Pancreas (tissue), 10 donors: ENCODE measurements at regions not wholly inside any gene's neighbourhood (a gene's known extent, or its start where the extent isn't known, plus 50 kb on each side); places are given as distances from the start of the nearest gene placed in this dataset.

Source experiments
- ATAC-seq, 4 donors: fragments of 200-7000 bp; cut with Tn5 transposase; one replicate each; pipeline versions ENCODE4 v1.8.0 to v1.9.1; 2020; ENCODE audit warnings: mild to moderate bottlenecking in 4 of 4, moderate library complexity in 4 of 4
- DNase-seq, 6 donors: peaks; one replicate each; pipeline ENCODE4 v3.0.0-alpha.2; 2020
- FAIRE-seq: peaks from 2 replicates; lab custom pipeline; 2012; peaks lifted over from hg19 to GRCh38; lab: Jason Lieb, UNC
- H3K27ac ChIP-seq, 4 donors: fragments of 200-600 bp; sonication (generic); 1 replicate in 3 of 4; 2 replicates in 1 of 4; pipeline versions ENCODE4 v1.5.0 to v1.8.0; 2020
- H3K27me3 ChIP-seq, 4 donors: fragments of 200-600 bp; one replicate each; pipeline ENCODE4 v1.8.0; 2021
- H3K36me3 ChIP-seq, 3 donors: fragments of 200-600 bp; sonication (generic) in 1 of 3; one replicate each; pipeline versions ENCODE4 v1.5.0 to v1.8.0; 2020 to 2021
- H3K4me1 ChIP-seq, 3 donors: fragments of 200-600 bp; one replicate each; pipeline ENCODE4 v1.8.0; 2021
- H3K4me3 ChIP-seq, 4 donors: fragments of 200-600 bp; sonication (generic) in 2 of 4; one replicate each; pipeline versions ENCODE4 v1.5.0 to v1.8.0; 2020 to 2021
- H3K9me3 ChIP-seq, 4 donors: fragments of 200-600 bp; one replicate each; pipeline ENCODE4 v1.8.0; 2021
- CTCF ChIP-seq, 4 donors: fragments of 200-600 bp; sonication (generic) in 3 of 4; IDR thresholded peaks; one replicate each; pipeline versions ENCODE4 v1.5.0 to v1.8.0; 2021; ENCODE audit warnings: antibody characterized with exemption in 4 of 4
- WGBS, 2 donors: extraction: QIAGEN DNeasy Blood & Tissue Kit; methylation state at CpG; one replicate each; pipeline ENCODE4 v1.1.7; 2013; 5-methylcytosine and 5-hydroxymethylcytosine counted together
- intact Hi-C, 3 donors: fragments of 100-400 bp; cut with DNase I; formaldehyde crosslinking; loops; one replicate each; pipeline versions ENCODE4 v1.11.1 to v1.14.2; 2022
- donor health status: healthy with polysubstance abuse.
- donor health status: DM: no; HTN: no; CAD: no; lungs with moderate emphysema.
- donor health status: DM: no; HTN: no; CAD: no.
- donor health status: control.
- donor health status: control.
- donor health status: Bipolar disorder and iron deficiency.
- donor health status: DM: yes; HTN: yes; CAD: no.
- donor health status: DM: no; HTN: no; CAD: no.
- donor health status: DM: no; HTN: no; CAD: no.
- donor health status: DM: yes; HTN: yes; CAD: no.

DNA sequence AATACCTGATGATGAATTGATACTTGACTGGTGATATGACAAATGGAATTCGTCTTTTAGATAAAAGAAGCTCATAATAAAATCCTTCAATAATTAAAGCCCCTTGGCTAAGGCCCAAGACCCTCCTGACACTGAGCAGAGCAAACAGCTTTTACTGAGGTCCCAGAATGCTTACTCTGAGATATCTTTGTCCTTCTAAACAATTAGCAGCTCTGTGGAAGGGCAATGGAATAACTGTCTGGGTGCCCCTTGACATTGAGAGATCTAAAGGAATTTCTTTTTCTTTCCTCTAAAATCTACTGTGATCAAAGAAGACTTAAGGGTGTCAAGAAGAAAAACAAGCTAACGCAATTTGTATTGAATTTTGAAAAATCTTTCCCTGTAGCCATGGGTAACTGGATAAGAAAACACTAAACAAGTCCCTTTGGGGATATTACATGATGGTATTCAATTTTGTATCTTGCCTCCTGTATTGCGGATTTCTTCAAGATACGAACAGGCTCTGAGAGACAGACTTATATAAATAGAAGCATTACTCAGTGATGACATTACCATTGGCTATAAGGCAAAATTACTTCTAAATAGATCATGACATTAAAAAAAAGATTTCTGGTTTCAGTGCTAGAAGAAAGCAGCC is 128.8 kb downstream of the MREG start:
- ATAC-seq (no peak), DNase-seq (no peak), FAIRE-seq (no peak)
- Histone ChIP-seq H3K9me3 (no peaks in the 10 kb centered on the region), H3K27ac (no peak overlapping the region), H3K4me3 (no peak overlapping the region), H3K36me3 (no peaks in the 10 kb centered on the region), H3K27me3 (no peaks in the 10 kb centered on the region), H3K4me1 (no peaks in the 10 kb centered on the region)
- intact Hi-C loops = no loop called here
- TF ChIP-seq CTCF (IDR thresholded peaks at IDR 0.05) = no peak
- 63 to 66% methylated on average over 4 of the region's 4 CpGs for WGBS, 2 donors

DNA sequence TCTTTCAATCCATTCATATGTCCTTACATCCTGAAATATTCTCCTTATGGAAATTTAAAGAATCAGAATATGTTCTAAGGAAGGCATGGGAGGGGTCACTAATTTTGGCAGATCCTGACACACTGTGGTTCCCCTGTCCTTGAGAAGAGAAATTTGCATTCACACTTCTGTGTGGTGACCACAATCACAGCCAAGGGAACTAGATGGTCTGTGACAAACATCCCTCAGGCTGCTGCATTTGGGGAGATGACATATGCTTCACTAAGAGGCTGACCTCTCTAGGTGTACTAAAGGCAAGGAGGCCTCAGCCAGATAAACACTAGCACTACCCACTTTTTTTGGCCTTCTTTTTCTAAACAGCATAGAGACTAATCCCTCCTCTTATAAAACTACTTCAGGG is 129.6 kb downstream of the MREG start:
- FAIRE-seq (no peak), DNase-seq (no peak), ATAC-seq (no peak)
- Histone ChIP-seq H3K27ac (no peak overlapping the region), H3K4me3 (no peak overlapping the region), H3K27me3 (no peaks in the 10 kb centered on the region), H3K4me1 (no peaks in the 10 kb centered on the region), H3K9me3 (no peaks in the 10 kb centered on the region), H3K36me3 (no peaks in the 10 kb centered on the region)
- TF ChIP-seq CTCF (IDR thresholded peaks at IDR 0.05) = no peak
- intact Hi-C loops = no loop called here

- intact Hi-C loops = no loop called here
- no peaks in the 10 kb centered on the region for H3K27me3 ChIP-seq
- ATAC-seq = no peak
Measured at GRCh38 chr2:215882689-215883088, 130.7 kb downstream of the MREG start.

GRCh38 chr2:215881582-215881981 is 131.8 kb downstream of the MREG start:
- no peak overlapping the region for H3K27ac ChIP-seq
- intact Hi-C loops = no loop called here
- no peaks in the 10 kb centered on the region for H3K9me3 ChIP-seq
- no peak for TF ChIP-seq CTCF (IDR thresholded peaks at IDR 0.05)
- DNase-seq (no peak), ATAC-seq (no peak), FAIRE-seq (no peak)
- H3K4me1 ChIP-seq = no peaks in the 10 kb centered on the region
- H3K4me3 ChIP-seq = no peak overlapping the region
- H3K36me3 ChIP-seq = no peaks in the 10 kb centered on the region
- no peaks in the 10 kb centered on the region for H3K27me3 ChIP-seq
- WGBS, 2 donors = 80 to 83% methylated on average over 2 of the region's 2 CpGs

More at GRCh38 chr2:215882689-215883088, 130.7 kb downstream of the MREG start:
- Histone ChIP-seq H3K9me3 (no peaks in the 10 kb centered on the region), H3K4me3 (no peak overlapping the region), H3K4me1 (no peaks in the 10 kb centered on the region), H3K36me3 (no peaks in the 10 kb centered on the region), H3K27ac (no peak overlapping the region)
- 48 to 71% methylated on average over 2 of the region's 2 CpGs for WGBS, 2 donors
- DNase-seq (no peak), FAIRE-seq (no peak)
- TF ChIP-seq CTCF (IDR thresholded peaks at IDR 0.05) = no peak

GRCh38 chr2:215880970-215881369 is 132.4 kb downstream of the MREG start:
- intact Hi-C loops = no loop called here
- no peak for ATAC-seq
- 64 to 67% methylated on average over 4 of the region's 4 CpGs for WGBS, 2 donors

More at GRCh38 chr2:215880970-215881369, 132.4 kb downstream of the MREG start:
- DNase-seq (no peak), FAIRE-seq (no peak)
- Histone ChIP-seq H3K4me3 (no peak overlapping the region), H3K4me1 (no peaks in the 10 kb centered on the region), H3K27ac (no peak overlapping the region), H3K36me3 (no peaks in the 10 kb centered on the region), H3K9me3 (no peaks in the 10 kb centered on the region), H3K27me3 (no peaks in the 10 kb centered on the region)
- TF ChIP-seq CTCF (IDR thresholded peaks at IDR 0.05) = no peak
